Esophagus (tissue), 2 donors: ENCODE measurements at regions not wholly inside any gene's neighbourhood (a gene's known extent, or its start where the extent isn't known, plus 50 kb on each side); places are given as distances from the start of the nearest gene placed in this dataset.

ENCODE experiments used
- H3K27ac ChIP-seq, 2 donors: one replicate each; pipeline ENCODE4 v1.5.1; 2013; ENCODE audit warnings: low read depth in 2 of 2, mild to moderate bottlenecking in 2 of 2, inconsistent platforms in 1 of 2, low read length in 1 of 2, moderate library complexity in 1 of 2
- H3K27me3 ChIP-seq, 2 donors: one replicate each; pipeline ENCODE4 v1.6.1; 2013; ENCODE audit warnings: low read length in 2 of 2, control low read depth in 1 of 2, mild to moderate bottlenecking in 1 of 2; ENCODE audit not compliant: insufficient read depth in 2 of 2, control insufficient read depth in 1 of 2
- H3K36me3 ChIP-seq, 2 donors: one replicate each; pipeline ENCODE4 v1.6.1; 2013; ENCODE audit warnings: low read length in 1 of 2; ENCODE audit not compliant: control insufficient read depth in 2 of 2, insufficient read depth in 2 of 2
- H3K4me1 ChIP-seq, 2 donors: one replicate each; pipeline ENCODE4 v1.6.1; 2013; ENCODE audit warnings: low read length in 1 of 2; ENCODE audit not compliant: control insufficient read depth in 2 of 2, insufficient read depth in 2 of 2
- H3K4me3 ChIP-seq, 2 donors: one replicate each; pipeline ENCODE4 v1.5.1; 2013; ENCODE audit warnings: low read length in 2 of 2, mild to moderate bottlenecking in 2 of 2, low read depth in 1 of 2, moderate library complexity in 1 of 2
- H3K9me3 ChIP-seq, 2 donors: one replicate each; pipeline ENCODE4 v1.6.1; 2013; ENCODE audit warnings: mild to moderate bottlenecking in 2 of 2, low read depth in 1 of 2, low read length in 1 of 2, moderate library complexity in 1 of 2; ENCODE audit not compliant: control insufficient read depth in 2 of 2, insufficient read depth in 1 of 2
- WGBS, 2 donors: extraction: QIAGEN DNeasy Blood & Tissue Kit; methylation state at CpG; one replicate each; pipeline ENCODE4 v1.1.7; 2013; 5-methylcytosine and 5-hydroxymethylcytosine counted together
- donor health status: healthy with polysubstance abuse.
- donor health status: Bipolar disorder and iron deficiency.

- 70 to 89% methylated on average over 1 of the region's 1 CpG for WGBS, 2 donors
- H3K4me3 ChIP-seq, result no peak overlapping the region
- H3K36me3 ChIP-seq, result no peaks in the 10 kb centered on the region
- no peak overlapping the region for H3K27ac ChIP-seq
- no peaks in the 10 kb centered on the region for H3K4me1 ChIP-seq
- H3K27me3 ChIP-seq, result no peaks in the 10 kb centered on the region
- no peaks in the 10 kb centered on the region for H3K9me3 ChIP-seq
Measured at GRCh38 chr2:236653863-236654262, 84.2 kb downstream of the ACKR3 start.

GRCh38 chr2:236654496-236654895 is 84.9 kb downstream of the ACKR3 start:
- Histone ChIP-seq H3K36me3 (no peaks in the 10 kb centered on the region), H3K9me3 (no peaks in the 10 kb centered on the region), H3K27ac (no peak overlapping the region), H3K4me3 (no peak overlapping the region), H3K4me1 (no peaks in the 10 kb centered on the region), H3K27me3 (no peaks in the 10 kb centered on the region)
- 86 to 87% methylated on average over 6 of the region's 6 CpGs for WGBS, 2 donors

GRCh38 chr2:236656166-236656565 is 86.5 kb downstream of the ACKR3 start:
- 85 to 92% methylated on average over 2 of the region's 2 CpGs for WGBS, 2 donors
- Histone ChIP-seq H3K27ac (no peak overlapping the region), H3K36me3 (no peaks in the 10 kb centered on the region), H3K4me3 (no peak overlapping the region), H3K9me3 (no peaks in the 10 kb centered on the region), H3K27me3 (no peaks in the 10 kb centered on the region), H3K4me1 (no peaks in the 10 kb centered on the region)

GRCh38 chr2:236656721-236657120 is 87.1 kb downstream of the ACKR3 start:
- 88 to 93% methylated on average over 2 of the region's 2 CpGs for WGBS, 2 donors

GRCh38 chr2:236657215-236657614 is 87.6 kb downstream of the ACKR3 start:
- H3K9me3 ChIP-seq, result no peaks in the 10 kb centered on the region
- WGBS, 2 donors, result 94% methylated on average over 5 of the region's 5 CpGs
- no peaks in the 10 kb centered on the region for H3K4me1 ChIP-seq
- H3K27me3 ChIP-seq, result no peaks in the 10 kb centered on the region
- no peak overlapping the region for H3K4me3 ChIP-seq
- H3K27ac ChIP-seq, result no peak overlapping the region
- no peaks in the 10 kb centered on the region for H3K36me3 ChIP-seq

More at GRCh38 chr2:236656721-236657120, 87.1 kb downstream of the ACKR3 start:
- H3K27me3 ChIP-seq, result no peaks in the 10 kb centered on the region
- H3K27ac ChIP-seq, result no peak overlapping the region
- no peak overlapping the region for H3K4me3 ChIP-seq
- H3K4me1 ChIP-seq, result no peaks in the 10 kb centered on the region
- H3K9me3 ChIP-seq, result no peaks in the 10 kb centered on the region
- no peaks in the 10 kb centered on the region for H3K36me3 ChIP-seq

GRCh38 chr2:236657801-236658200 is 88.2 kb downstream of the ACKR3 start:
- 83 to 85% methylated on average over 4 of the region's 4 CpGs for WGBS, 2 donors
- H3K36me3 ChIP-seq, result no peaks in the 10 kb centered on the region
- H3K27ac ChIP-seq, result no peak overlapping the region
- no peak overlapping the region for H3K4me3 ChIP-seq
- no peaks in the 10 kb centered on the region for H3K4me1 ChIP-seq
- H3K9me3 ChIP-seq, result no peaks in the 10 kb centered on the region
- H3K27me3 ChIP-seq, result no peaks in the 10 kb centered on the region

- WGBS, 2 donors, result 80 to 90% methylated on average over 16 of the region's 16 CpGs
- H3K9me3 ChIP-seq, result no peaks in the 10 kb centered on the region
Measured at GRCh38 chr2:236658974-236659757, 89.5 kb downstream of the ACKR3 start.

GRCh38 chr2:236659758-236660150 is 90.1 kb downstream of the ACKR3 start:
- no peaks in the 10 kb centered on the region for H3K27me3 ChIP-seq
- no peaks in the 10 kb centered on the region for H3K4me1 ChIP-seq
- 39 to 41% methylated on average over 5 of the region's 5 CpGs for WGBS, 2 donors
- no peaks in the 10 kb centered on the region for H3K9me3 ChIP-seq
- H3K36me3 ChIP-seq, result no peaks in the 10 kb centered on the region
- H3K4me3 ChIP-seq, result no peak overlapping the region
- H3K27ac ChIP-seq, result no peak overlapping the region

More at GRCh38 chr2:236658974-236659757, 89.5 kb downstream of the ACKR3 start:
- Histone ChIP-seq H3K36me3 (no peaks in the 10 kb centered on the region), H3K27me3 (no peaks in the 10 kb centered on the region), H3K4me1 (no peaks in the 10 kb centered on the region), H3K4me3 (no peak overlapping the region), H3K27ac (no peak overlapping the region)

- Histone ChIP-seq H3K27ac (peak overlapping the region in 1 of 2 donors; percentile 47), H3K27me3 (no peaks in the 10 kb centered on the region), H3K4me1 (no peaks in the 10 kb centered on the region), H3K36me3 (no peaks in the 10 kb centered on the region), H3K4me3 (no peak overlapping the region), H3K9me3 (no peaks in the 10 kb centered on the region)
- WGBS, 2 donors, result 50 to 57% methylated on average over 4 of the region's 4 CpGs
Measured at GRCh38 chr2:236661061-236661761, 91.6 kb downstream of the ACKR3 start.

GRCh38 chr2:236661762-236662110 is 92.1 kb downstream of the ACKR3 start:
- H3K27ac ChIP-seq, result peak overlapping the region in 1 of 2 donors; percentile 20
- no peaks in the 10 kb centered on the region for H3K9me3 ChIP-seq
- H3K4me1 ChIP-seq, result no peaks in the 10 kb centered on the region
- no peaks in the 10 kb centered on the region for H3K36me3 ChIP-seq
- H3K4me3 ChIP-seq, result no peak overlapping the region
- no peaks in the 10 kb centered on the region for H3K27me3 ChIP-seq
- WGBS, 2 donors, result 62 to 63% methylated on average over 2 of the region's 2 CpGs
